Right lung (tissue), 2 donors: ENCODE measurements at regions not wholly inside any gene's neighbourhood (a gene's known extent, or its start where the extent isn't known, plus 50 kb on each side); places are given as distances from the start of the nearest gene placed in this dataset.
"Not testable (repeated sequence)": the region's sequence is repeated elsewhere in the genome, so short reads cannot be mapped to it uniquely, and the experiment has no call there.

ENCODE experiments used
- DNase-seq, 2 donors: peaks; one replicate each; pipeline ENCODE4 v3.0.0-alpha.2; 2013

DNA sequence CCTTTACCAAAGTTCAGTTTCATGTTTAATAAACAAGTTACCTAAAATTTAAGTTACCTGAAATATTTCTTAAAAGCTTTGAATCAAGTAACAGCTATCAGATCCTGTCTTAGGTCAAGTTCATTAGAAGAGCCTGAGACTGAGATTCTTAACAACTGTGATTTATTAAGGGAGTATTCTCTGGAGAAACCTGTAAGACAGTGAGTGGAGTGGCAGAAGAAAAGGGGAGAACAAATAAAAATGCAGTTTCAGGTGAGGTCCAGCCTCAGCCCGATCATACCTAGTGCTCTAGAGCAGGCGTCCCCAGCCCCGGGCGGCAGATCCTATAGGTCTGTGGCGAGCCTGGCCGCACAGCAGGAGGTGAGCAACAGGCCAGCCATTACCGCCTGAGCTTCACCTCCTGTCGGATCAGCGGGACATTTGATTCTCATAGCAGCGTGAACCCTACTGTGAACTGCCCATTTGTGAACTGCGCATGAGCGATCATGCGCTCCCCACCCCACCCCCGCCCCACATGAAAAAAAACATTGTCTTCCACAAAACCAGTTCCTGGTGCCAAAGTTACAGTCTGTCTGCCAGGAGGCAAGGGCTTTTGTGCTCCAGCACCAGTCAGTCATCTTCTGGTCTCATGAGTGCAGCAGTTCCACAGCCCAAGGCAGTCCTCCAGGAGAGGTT is 59.2 kb upstream of the ADGRB3 start:
- peak; percentile 40 to 47 for DNase-seq

DNA sequence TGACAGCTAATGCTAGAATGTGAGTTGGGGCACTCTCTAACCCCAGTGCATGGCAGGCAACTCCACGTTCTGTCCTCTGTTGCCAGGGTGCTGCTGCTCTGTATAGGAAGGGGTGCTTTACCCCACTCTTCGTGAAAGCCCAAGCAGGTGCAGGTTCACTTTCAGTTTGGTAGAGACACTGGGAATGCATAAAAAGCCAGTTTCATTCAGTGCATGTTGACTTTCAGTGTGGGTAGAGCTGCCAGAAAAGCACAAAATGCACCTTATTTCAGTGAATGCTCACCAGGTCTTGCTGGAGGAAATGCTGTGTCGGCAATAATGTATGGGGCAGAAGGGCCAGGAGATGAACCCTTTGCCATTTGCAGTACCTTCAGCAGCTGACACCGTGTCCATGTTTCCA is 62.1 kb upstream of the ADGRB3 start:
- DNase-seq = no peak

DNA sequence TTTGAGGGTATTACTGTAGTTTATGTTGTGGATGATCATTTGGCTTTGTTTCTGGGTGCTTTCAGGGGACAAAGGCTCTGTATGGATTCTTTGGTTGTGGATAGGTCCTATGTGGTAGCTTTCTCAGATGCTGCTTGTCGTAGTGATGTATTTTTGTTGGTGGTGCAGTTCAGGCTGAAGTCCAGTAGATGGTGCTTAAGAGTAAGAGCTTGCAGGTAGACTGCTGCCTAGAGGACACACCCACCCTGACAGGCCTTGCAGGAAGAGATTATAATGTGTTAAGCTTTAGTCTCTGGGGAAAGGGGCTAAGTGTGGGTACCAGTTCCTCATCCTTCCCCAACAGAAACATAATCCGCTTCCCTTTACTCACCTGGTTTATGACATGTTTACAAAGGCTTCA is 62.6 kb upstream of the ADGRB3 start:
- no peak for DNase-seq

DNA sequence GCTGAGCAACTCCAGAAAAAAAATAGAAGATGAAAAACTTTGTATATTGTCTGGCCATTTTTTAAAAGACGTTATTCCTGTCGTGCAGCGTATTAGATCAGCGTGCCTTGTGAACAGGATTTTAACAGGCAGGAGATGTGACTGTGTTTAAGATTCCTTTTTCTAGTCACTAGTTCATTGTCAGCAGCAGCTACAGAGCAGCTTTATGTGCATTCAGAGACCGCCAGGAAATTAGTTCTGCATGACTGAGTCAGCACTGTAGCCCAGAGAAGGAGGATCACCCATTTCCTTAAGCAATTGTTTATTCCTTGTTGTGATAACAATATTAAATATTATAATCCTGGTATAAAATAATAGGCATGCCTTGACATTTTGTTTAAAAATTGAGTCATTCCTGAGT is 75.4 kb upstream of the ADGRB3 start:
- DNase-seq = peak; percentile 6 to 7

DNA sequence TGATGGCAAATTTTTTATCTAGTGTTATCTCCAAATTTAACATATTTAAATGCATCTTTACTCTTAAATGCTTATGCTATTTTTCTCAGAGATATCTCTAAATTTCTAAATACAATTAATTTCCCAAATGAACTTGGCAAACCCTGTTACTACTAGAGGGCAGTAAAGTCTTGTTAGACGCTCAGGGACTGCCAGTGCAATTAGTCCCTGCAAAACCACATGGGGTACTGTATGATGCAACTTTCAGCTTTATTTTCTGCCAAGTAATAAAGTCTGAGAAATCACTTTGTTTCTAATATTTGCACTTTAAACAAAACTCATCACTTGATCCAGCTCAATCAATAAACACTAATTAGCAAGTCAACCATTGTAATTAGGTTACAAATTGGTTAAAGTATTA is 76.0 kb upstream of the ADGRB3 start:
- DNase-seq = peak; percentile 26 to 36

DNA sequence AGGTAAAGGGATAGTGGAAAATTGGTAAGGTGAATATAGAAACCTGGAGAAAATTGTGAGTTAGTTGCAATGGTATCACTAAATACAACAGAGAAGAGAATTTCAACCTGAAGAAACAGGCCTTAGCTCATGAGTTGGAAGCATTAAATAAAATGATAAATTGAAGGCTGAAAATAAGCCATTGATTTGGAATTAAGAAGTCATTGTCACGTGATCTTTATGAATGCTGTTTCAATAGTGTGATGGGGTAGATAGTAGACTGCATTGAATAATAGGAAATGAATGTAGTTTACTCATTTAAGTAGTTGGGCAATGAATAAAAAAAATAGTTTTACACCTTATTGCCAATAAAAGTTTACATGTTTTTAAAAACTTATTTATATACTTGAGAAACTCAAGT is 88.5 kb upstream of the ADGRB3 start:
- no peak for DNase-seq

DNA sequence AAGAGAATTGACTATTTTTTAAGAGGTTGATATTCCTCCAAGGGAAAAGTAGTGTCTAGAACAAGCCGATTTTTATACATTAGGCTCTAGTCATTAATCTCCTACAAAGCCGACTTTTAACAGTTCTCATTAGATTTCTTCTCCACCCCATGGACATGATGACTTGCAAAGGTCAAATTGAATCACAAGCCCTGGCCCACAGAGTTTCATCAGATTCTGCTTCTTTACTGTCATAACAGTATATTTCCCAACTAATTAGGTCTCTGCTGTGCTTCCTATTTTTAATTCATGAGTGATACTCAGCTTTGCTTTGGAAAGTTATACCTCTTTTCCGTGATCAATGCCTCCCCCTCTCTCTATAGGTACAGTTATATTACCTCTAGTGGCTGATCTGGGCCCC is 90.6 kb upstream of the ADGRB3 start:
- no peak for DNase-seq

DNA sequence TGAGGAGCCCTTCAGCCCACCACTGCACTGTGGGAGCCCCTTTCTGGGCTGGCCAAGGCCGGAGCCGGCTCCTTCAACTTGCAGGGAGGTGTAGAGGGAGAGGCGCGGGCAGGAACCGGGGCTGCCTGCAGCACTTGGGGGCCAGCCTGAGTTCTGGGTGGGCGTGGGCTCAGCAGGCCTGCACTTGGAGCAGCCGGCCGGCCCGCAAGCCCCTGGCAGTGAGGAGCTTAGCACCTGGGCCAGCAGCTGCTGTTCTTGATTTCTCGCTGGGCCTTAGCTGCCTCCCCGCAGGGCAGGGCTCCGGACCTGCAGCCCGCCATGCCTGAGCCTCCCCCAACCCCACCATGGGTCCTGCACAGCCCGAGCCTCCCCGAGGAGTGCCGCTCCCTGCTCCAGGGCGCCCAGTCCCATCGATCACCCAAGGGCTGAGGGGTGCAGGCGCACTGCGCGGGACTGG is 101.7 kb upstream of the ADGRB3 start:
- no peak for DNase-seq

DNA sequence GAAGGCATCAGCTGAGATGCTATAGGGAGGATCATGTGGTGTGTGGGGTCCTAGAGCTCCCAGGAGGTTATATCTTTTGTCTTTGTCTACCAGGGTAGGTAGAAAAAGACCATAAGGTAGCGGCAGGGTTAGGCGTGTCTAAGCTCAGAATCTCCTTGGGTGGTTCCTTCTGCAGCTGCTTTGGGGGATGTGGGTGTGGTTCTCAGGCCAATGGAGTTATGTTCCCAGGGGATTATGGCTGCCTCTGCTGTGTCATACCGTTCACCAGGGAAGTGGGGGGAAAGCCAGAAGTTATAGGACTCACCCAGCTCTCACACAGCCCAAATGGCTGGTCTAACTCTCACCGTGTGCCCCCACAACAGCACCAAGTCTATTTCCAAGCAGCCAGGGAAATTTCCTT is 107.4 kb upstream of the ADGRB3 start:
- no peak for DNase-seq

DNA sequence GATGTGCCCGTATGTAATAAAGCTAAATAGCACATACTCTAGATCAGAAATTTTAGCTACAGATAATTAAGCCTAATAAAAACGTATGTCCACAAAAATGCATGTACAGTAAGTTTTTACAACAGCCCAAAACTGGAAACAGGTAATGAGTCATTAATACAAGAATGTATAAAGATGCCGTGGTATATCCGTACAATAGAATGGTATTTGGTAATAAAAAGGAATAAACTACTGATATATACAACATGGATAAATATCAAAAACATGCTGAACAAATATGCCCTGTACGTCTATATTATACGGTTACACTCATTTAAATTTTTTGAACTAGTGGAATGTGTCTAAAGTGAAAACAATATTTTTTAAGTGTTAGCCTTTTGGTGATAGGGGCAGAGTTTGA is 128.2 kb upstream of the ADGRB3 start:
- DNase-seq = no peak

DNA sequence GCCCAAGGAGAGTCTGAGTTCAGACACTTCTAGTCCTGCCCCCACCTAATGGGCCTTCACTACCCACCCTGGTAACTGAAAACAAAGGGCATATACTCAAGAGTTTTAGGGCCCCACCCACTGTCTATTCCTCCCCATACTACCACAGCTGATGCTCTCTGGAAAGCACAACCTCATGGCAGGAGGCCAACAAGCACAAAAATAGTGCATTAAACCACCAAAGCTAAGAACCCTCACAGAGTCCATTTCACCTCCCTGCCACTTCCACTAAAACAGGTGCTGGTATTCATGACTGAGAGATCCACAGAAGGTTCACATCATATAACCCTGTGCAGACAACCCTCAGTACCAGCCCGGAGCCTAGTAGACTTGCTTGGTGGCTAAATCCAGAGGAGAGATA is 132.1 kb upstream of the ADGRB3 start:
- DNase-seq = no peak

DNA sequence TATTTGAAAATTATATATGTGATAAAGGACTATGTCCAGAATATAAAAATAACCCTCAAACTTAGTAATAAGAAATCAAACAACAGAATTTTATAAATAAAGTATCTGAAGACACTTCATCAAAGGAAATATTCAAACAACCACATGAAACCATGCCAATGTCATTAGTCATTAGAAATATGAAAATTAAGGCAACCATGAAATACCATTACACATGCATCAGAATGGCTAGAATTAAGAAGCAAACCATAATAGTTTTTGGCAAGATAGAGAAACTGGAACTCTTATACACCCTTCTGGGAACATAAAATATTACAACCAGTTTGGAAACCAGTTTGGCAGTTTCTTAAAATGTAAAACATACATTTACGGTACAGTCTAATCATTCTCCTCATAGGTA is 137.2 kb upstream of the ADGRB3 start:
- DNase-seq = no peak

DNA sequence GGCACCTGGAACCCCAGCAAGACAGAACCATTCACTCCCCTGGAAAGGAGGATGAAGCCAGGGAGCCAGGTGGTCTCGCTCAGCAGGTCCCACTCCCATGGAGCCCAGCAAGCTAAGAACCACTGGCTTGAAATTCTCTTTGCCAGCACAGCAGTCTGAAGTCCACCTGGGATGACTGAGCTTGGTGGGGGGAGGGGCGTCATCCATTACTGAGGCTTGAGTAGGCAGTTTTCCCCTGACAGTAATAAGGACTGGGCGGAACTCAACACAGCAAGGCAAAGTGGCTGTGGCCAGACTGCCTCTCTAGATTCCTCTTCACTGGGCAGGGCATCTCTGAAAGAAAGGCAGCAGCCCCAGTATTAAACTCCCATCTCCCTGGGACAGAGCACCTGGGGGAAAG is 140.2 kb upstream of the ADGRB3 start:
- DNase-seq = not testable (repeated sequence)

DNA sequence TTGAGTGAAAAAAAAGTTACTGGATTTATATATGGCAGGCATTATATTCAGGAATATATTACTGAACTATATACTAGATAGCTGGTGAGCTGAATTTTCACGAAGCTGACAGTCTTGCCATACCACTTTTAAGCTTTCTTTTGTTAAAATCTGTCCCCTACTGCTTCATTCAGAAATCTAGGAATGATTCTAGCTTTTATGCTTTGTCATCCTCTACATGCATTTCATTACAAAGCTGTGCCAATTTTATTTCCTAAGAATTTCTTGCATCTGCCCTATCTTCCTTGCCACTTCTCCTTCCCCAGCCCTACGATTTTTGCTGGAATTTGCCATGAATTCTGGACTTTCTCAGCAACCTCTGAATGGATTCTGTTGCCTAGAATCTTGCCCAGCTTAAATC is 158.5 kb upstream of the ADGRB3 start:
- no peak for DNase-seq

DNA sequence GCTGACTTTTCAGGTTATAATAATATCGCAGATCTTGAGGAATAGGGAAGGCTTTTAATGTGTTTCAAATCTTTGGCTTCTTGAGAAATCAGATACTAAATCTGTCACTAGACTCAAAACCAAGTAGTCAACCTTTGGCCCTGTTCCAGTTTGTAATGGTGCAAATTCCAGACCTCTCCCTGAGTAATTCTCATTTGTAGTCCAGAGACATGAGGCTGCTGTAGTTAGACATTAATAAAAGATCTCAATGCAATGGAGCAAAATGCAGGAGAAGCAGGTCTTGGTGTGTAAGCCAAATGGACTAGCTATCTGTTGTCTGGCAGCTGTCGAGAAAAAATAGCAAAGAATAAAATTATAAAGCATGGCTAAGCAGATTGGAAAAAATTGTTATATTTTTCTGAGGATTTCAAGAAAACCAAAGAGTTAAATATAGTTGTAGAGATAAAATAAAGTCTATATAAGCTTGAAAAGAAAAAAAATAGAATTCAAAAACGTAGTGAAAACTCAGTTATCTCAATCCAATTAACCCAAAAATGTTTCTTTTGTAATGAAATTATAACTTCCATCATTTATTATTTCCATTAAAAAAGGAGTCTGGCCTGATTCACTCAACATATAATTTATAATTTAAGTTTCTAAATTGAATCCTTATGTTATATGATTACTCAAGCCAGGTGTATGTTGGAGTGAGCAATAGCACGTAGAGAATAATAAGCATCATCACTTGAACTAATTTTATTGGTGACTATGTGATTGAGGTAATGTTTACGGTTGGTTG is 161.5 kb upstream of the ADGRB3 start:
- no peak for DNase-seq

DNA sequence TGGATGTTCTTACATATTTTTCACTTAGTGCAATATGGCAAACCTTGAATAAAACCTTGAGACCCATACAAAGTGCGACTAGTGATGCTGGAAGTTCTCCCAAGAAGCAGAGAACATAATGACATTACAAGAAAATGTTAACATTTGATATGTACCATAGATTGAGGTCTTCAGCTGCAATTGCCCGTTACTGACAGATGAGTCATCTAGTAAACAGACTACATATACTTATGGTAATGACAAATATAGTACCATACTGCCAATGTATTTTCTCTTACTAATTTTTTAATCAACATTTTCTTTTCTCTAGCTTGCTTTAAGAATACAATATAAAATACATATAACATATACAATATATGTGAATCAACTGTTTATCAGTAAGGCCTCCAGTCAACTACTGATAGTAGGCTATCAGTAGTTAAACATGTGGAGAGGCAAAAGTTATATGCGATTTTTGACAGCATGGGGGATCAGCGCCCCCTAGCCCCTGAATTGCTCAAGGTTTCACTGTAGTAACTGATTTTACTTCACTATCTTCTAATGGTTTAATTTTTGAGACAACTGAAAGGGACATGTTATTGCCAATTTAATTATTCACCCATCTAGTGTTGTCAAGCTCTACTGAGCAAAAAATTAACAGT is 166.7 kb upstream of the ADGRB3 start:
- DNase-seq = no peak

DNA sequence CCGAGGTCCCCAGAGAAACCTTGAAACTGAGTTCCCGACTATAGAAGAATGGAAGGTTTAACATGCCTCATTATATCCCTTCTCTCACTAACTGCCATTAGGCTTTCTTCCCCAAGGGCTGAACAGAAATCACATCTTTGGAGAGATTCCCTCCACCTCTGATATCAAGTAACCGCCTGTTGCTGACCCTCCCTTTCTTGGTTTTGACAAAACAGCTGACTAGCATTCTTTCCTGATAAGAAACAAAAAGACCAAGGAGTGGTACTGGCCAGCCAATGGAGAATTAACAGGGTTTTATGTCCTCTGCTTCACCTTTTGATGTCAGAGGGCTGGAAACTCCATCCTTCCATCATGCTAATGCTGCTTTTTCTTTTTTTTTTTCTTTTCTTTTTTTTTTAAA is 176.6 kb upstream of the ADGRB3 start:
- no peak for DNase-seq

DNA sequence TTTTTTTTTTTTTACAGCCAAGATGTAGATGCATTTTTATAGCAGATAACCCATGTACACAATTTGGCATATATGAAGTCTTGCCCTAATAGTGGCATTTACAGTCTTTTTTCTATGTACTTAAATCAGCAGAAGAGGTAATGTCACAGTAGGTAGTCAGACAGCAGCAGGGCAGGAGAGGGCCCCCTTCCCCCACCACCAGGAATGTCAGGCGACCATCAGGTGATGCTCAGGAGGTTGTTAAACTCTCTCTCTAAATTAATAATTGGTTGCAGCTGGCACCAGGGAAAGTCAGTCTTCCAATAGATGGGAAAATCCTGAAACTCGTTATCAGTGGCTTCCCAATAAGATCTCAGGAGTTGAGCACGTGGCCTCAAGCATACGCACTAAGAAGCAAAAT is 188.0 kb upstream of the ADGRB3 start:
- no peak for DNase-seq

DNA sequence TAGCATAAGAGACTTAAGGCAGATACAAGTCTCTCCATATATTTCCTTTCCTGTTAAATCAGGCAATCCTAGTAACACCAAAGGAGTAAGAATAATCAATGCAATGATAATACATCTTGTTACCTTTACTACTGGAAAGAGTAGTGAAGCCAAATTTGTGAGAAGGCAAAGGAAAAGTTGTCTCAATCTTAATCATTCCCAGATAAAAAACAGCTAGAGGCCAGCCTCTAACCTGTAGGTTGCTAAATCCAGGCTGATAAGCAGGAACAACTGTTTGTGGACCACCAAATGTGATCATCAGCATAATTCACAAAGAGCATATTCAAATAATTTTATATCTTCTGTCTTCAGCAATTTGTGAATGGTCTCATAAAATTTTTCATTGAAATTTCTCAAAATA is 189.2 kb upstream of the ADGRB3 start:
- no peak for DNase-seq

DNA sequence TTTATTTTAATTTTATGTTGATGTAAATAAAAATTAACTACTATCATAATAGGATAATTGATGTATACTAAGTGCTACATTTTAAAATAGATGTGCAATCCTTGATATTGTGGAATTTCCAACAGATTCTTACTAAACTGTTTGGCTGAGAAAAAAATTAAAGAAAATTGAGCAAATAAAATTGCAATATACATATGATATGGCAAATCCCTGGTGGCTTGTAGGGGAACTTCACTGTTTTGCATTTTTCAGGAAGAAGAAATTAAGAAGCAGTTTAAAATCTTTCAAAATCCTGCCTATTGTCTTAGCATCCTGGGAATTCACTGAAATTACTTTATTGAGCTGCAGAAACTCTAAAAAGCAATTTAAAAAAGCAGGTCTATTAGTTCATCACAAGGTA is 191.4 kb upstream of the ADGRB3 start:
- no peak for DNase-seq

DNA sequence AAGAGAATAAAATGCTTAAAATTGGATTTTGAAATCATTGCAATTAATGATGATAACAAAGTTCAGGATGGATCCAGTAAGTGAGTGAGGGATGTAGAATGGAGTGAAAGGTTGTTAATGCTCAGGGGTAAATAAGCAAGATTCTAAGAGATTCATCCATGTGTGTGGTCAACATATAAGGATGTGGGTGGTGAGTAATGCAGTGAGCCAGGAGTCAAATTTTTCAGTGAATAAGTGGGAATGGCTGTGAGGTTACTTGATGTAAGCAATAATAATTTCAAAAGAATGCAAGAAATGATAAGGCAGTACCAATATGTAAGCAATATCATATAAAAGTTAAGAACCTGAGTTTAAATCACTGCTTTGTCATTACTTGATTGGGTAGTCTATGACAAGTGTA is 207.5 kb upstream of the ADGRB3 start:
- DNase-seq = no peak

DNA sequence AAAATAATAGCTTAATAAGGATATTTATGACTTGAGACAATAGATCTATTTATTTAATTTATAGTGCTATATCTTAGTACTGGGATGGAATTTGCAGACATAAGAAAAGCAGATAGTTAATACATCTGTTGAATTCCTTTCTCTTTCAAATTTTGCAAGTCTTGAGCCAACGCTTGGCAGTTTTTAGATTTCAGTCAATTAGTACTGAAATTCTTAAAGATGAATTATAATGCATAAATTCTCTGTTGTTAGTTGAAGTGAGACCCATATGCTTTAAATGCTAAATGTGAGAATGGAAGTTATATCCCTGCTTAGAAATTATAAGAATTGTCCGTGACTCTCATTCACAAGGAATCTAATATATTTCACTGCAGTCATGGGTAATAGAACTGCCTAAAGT is 225.1 kb upstream of the ADGRB3 start:
- no peak for DNase-seq

DNA sequence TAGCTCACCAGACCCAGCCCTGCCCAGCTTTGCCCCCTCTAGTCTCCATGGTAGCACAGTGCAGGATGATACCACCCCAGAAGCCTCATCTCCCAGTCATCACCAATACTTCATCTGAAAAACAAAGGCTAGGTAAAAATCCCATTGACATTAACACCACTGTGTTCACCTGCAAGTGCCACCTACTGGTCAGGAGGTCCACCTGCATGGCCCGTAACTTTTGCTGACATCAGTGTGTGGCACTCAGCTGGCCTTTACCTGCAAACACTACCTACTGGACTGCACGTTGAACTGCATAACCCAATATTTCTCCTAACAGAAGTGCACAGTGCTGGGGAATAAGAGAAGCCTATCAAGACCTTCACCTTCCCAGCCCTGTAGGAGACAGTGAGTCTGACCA is 234.7 kb upstream of the ADGRB3 start:
- no peak for DNase-seq
